Sigmoid colon (tissue), 6 donors: ENCODE measurements at regions not wholly inside any gene's neighbourhood (a gene's known extent, or its start where the extent isn't known, plus 50 kb on each side); places are given as distances from the start of the nearest gene placed in this dataset.

Experiments
- DNase-seq: peaks from one replicate; pipeline ENCODE4 v3.0.0-alpha.2; 2019
- H3K27ac ChIP-seq, 4 donors: fragments of 200-600 bp; sonication (generic); one replicate each; pipeline ENCODE4 v1.5.1; 2016 to 2019; ENCODE audit warnings: mild to moderate bottlenecking in 1 of 4
- H3K27me3 ChIP-seq, 3 donors: fragments of 200-600 bp; sonication (generic); one replicate each; pipeline ENCODE4 v1.5.1; 2019; ENCODE audit warnings: mild to moderate bottlenecking in 1 of 3
- H3K36me3 ChIP-seq, 4 donors: fragments of 200-600 bp; sonication (generic); one replicate each; pipeline ENCODE4 v1.5.1; 2016 to 2019
- H3K4me1 ChIP-seq, 4 donors: fragments of 200-600 bp; sonication (generic); one replicate each; pipeline ENCODE4 v1.5.1; 2017 to 2019
- H3K4me3 ChIP-seq, 4 donors: fragments of 200-600 bp; sonication (generic); one replicate each; pipeline ENCODE4 v1.5.1; 2017 to 2019; ENCODE audit warnings: mild to moderate bottlenecking in 2 of 4, moderate library complexity in 1 of 4
- H3K9me3 ChIP-seq, 4 donors: fragments of 200-600 bp in 3 of 4; sonication (generic) in 3 of 4; one replicate each; pipeline versions ENCODE4 v1.5.1 to v1.6.1; 2013 to 2019
- CTCF ChIP-seq, 4 experiments: fragments of 450-650 bp in 3 of 4; fragments of 200-600 bp in 1 of 4; IDR thresholded peaks; one replicate each; pipeline ENCODE4 v1.5.1; 2016 to 2019; ENCODE audit warnings: antibody characterized with exemption in 4 of 4, mild to moderate bottlenecking in 3 of 4, moderate library complexity in 2 of 4
- EP300 ChIP-seq, 4 donors: sonication (generic); formaldehyde crosslinking; IDR thresholded peaks; one replicate each; pipeline ENCODE4 v1.6.1; 2017; ENCODE audit warnings: antibody characterized with exemption in 4 of 4
- POLR2A ChIP-seq, 2 donors: fragments of 450-650 bp; IDR thresholded peaks; one replicate each; pipeline ENCODE4 v1.6.1; 2016; ENCODE audit warnings: antibody characterized with exemption in 2 of 2, mild to moderate bottlenecking in 2 of 2, moderate library complexity in 2 of 2
- POLR2AphosphoS5 ChIP-seq, 4 donors: sonication (generic); formaldehyde crosslinking; IDR thresholded peaks; one replicate each; pipeline ENCODE4 v1.6.1; 2017; ENCODE audit warnings: antibody characterized with exemption in 4 of 4
- WGBS, 2 donors: extraction: QIAGEN DNeasy Blood & Tissue Kit; methylation state at CpG; one replicate each; pipeline ENCODE4 v1.1.7; 2013; 5-methylcytosine and 5-hydroxymethylcytosine counted together
- intact Hi-C: fragments of 100-400 bp; cut with DNase I; formaldehyde crosslinking; loops from one replicate; pipeline ENCODE4 v1.15.1; 2023
- donor health status: healthy with polysubstance abuse.
- donor health status: healthy.

GRCh38 chr12:59039005-59039404 is 118.7 kb upstream of the LRIG3 start:
- no peak overlapping the region for H3K27ac ChIP-seq
- no peak for TF ChIP-seq POLR2AphosphoS5 (IDR thresholded peaks at IDR 0.05)
- TF ChIP-seq CTCF (IDR thresholded peaks at IDR 0.05): no peak
- no peak for TF ChIP-seq EP300 (IDR thresholded peaks at IDR 0.05)
- TF ChIP-seq POLR2A (IDR thresholded peaks at IDR 0.05): no peak
- H3K4me1 ChIP-seq: peaks cover 0 to 19% (median 12%) of the 10 kb centered on the region in 4 donors
- DNase-seq: no peak
- intact Hi-C loops: no loop called here
- no peaks in the 10 kb centered on the region for H3K27me3 ChIP-seq
- no peaks in the 10 kb centered on the region for H3K36me3 ChIP-seq
- WGBS, 2 donors: 82 to 84% methylated on average over 2 of the region's 2 CpGs
- H3K4me3 ChIP-seq: no peak overlapping the region
- H3K9me3 ChIP-seq: peaks cover 0 to 3% (median 0%) of the 10 kb centered on the region in 4 donors

DNA sequence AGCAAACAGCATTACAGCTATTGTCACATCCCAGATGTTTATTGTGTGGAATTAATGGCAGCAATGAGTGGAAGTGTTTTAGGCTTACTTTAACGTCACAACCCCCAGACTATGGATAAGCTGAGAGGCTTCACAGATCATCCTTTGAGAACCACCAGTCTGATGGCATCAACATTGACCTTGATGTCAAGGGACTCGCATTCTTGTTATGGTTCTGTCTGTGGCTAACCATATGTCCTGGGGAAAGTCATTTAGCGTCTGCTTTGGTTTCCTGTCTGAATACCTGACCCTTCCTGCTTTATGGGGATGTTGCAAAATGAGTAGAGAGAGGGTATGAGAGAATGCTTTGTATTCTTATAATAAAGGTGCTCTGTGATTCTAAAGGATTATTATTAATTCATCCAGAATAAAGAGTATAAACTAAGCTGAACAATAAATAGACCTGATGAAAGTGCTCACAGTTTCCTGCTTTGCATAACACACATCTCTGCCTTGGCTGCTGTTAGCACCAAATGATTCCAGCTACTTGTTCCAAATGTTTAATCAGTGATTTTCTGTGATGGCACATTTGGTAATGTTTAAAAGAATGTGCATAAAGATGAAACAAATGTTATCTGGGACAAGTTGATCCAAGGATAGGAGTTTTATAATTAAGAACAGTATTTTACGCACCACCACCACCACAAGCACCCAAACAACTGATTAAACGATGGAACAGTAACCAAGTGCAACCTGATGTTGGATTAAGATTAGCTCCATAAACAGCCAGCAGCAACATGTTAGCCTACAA is 116.9 kb upstream of the LRIG3 start:
- Histone ChIP-seq H3K4me3 (no peak overlapping the region), H3K36me3 (no peaks in the 10 kb centered on the region), H3K27ac (peak overlapping the region in 2 of 4 donors; percentile 2 to 45), H3K9me3 (peaks cover 0 to 3% (median 0%) of the 10 kb centered on the region in 4 donors), H3K4me1 (peaks cover 0 to 18% (median 11%) of the 10 kb centered on the region in 4 donors), H3K27me3 (no peaks in the 10 kb centered on the region)
- DNase-seq: no peak
- intact Hi-C loops: no loop called here
- 57 to 67% methylated on average over 5 of the region's 5 CpGs for WGBS, 2 donors
- TF ChIP-seq EP300 (IDR thresholded peaks at IDR 0.05) (no peak), POLR2A (IDR thresholded peaks at IDR 0.05) (no peak), POLR2AphosphoS5 (IDR thresholded peaks at IDR 0.05) (no peak), CTCF (IDR thresholded peaks at IDR 0.05) (no peak)

GRCh38 chr12:59036347-59036746 is 116.0 kb upstream of the LRIG3 start:
- WGBS, 2 donors: 12 to 49% methylated on average over 2 of the region's 2 CpGs
- Histone ChIP-seq H3K27me3 (no peaks in the 10 kb centered on the region), H3K4me1 (peaks cover 0 to 10% (median 7%) of the 10 kb centered on the region in 4 donors), H3K9me3 (peaks cover 0 to 3% (median 0%) of the 10 kb centered on the region in 4 donors), H3K36me3 (no peaks in the 10 kb centered on the region), H3K27ac (peak overlapping the region in 2 of 4 donors; percentile 2 to 45), H3K4me3 (no peak overlapping the region)
- TF ChIP-seq POLR2A (IDR thresholded peaks at IDR 0.05) (no peak), CTCF (IDR thresholded peaks at IDR 0.05) (no peak), POLR2AphosphoS5 (IDR thresholded peaks at IDR 0.05) (no peak), EP300 (IDR thresholded peaks at IDR 0.05) (no peak)
- DNase-seq: no peak
- intact Hi-C loops: no loop called here

- Histone ChIP-seq H3K36me3 (no peaks in the 10 kb centered on the region), H3K27me3 (no peaks in the 10 kb centered on the region), H3K27ac (no peak overlapping the region), H3K4me3 (no peak overlapping the region), H3K4me1 (no peaks in the 10 kb centered on the region), H3K9me3 (peaks cover 0 to 3% (median 0%) of the 10 kb centered on the region in 4 donors)
- intact Hi-C loops: no loop called here
- no peak for TF ChIP-seq POLR2A (IDR thresholded peaks at IDR 0.05)
- TF ChIP-seq POLR2AphosphoS5 (IDR thresholded peaks at IDR 0.05): no peak
- no peak for TF ChIP-seq EP300 (IDR thresholded peaks at IDR 0.05)
- no peak for TF ChIP-seq CTCF (IDR thresholded peaks at IDR 0.05)
- no peak for DNase-seq
Observed at GRCh38 chr12:59031313-59031712, 111.0 kb upstream of the LRIG3 start.
